Left kidney (tissue), 1 donor: ENCODE measurements at regions not wholly inside any gene's neighbourhood (a gene's known extent, or its start where the extent isn't known, plus 50 kb on each side); places are given as distances from the start of the nearest gene placed in this dataset.
"Not testable (repeated sequence)": the region's sequence is repeated elsewhere in the genome, so short reads cannot be mapped to it uniquely, and the experiment has no call there.

ENCODE experiments used
- DNase-seq: peaks from one replicate; pipeline ENCODE4 v3.0.0-alpha.2; 2013

DNA sequence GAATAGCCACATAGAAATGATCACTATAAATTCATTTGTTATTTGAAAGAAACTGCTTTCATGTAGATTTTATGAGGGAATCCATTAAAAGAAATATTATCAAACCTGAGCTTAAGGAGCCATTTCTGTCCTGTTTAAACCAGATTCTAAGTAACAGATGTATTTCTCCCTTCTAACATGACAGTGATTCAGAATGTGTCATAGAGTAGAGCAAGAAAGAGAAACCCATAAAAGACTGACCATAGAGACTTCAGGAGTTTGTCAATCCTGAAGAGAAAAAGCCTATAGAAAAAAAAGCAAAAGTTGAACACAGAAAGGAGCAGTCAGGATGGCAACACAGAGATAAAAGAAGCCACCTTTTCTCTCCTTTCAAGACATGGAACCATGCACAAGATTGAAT lies 390.6 kb downstream of the PRIM2 start:
- not testable (repeated sequence) for DNase-seq

DNA sequence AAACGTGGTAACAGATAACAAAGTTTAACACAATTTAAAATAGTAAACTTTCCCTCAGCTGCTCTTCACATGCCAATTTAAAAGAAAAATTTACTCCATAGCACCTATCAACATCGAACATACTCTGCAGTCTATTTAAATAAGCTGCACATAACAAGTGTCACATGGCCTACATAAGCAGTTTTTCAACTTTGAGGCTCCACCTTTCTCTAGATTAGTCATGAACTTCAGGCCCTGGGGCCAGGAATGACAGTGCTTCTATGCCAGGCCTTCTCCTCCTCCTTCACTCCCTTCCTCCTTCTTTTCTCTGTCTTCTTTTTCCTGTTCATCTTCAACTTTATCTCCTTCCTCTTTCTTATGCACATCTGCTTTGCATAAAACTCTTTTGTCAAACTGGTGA lies 405.1 kb downstream of the PRIM2 start:
- DNase-seq: not testable (repeated sequence)

DNA sequence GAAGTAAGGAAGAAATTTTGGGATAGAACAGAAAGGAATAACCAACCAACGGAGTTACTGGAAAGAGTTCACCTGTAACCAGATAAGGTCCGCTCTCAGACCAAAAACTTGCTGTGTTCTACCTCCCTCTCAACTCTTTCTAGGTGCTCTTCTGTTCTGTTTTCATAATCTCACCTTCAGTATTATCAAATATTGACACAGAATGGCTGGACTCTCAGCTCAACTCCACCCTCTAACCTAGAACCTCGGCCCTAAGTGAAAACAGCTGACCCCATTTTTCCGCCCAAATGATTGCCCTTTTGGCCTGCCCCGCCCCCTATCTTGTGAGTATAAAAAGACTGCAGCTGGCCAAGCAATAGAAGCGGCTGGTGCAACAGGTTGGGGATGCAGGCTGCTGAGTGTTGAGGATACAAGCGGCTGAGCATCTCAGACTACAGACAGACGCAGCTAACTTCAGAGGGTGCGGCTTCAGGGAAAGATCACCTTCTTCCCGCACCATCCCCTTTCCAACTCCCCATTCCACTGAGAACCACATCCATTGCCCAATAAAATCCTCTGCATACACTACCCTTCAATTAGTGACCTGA lies 406.5 kb downstream of the PRIM2 start:
- DNase-seq: not testable (repeated sequence)

DNA sequence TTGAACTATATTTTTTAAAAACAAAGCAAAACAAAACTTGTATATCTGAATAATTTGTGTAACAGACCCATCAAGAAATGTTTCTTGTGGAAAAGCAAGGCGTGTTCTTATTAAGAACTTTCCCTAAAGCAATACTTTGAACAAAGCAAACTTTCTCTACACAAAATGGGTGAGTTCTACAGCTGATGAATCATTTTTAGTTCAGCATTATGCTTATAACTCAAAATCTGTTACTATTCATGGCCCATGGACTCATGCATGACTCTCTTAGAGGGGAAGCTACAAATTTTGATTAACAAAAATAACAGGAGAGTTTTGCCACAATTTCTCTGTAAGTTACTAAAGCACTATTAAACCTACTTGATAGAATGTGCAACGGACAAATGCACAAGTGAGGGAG lies 412.0 kb downstream of the PRIM2 start:
- not testable (repeated sequence) for DNase-seq

DNA sequence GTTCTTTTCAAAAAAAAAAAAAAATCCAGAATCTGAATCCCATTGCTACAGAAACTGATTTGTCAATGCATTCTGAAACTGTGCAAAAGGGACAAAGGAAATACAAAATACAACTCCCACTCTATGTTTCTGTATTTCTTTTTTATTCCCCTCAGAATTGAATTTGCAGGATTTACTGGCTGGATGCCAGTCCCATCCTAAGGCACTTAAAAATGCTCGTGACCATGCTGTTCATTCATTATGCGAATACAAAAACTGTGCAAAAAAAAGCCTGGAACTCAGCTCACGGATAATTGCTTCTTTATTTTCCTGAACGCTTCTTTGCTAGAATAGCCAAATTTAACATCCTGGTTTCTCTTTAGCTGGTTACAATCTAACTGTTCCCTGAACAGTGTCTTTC lies 413.3 kb downstream of the PRIM2 start:
- not testable (repeated sequence) for DNase-seq

DNA sequence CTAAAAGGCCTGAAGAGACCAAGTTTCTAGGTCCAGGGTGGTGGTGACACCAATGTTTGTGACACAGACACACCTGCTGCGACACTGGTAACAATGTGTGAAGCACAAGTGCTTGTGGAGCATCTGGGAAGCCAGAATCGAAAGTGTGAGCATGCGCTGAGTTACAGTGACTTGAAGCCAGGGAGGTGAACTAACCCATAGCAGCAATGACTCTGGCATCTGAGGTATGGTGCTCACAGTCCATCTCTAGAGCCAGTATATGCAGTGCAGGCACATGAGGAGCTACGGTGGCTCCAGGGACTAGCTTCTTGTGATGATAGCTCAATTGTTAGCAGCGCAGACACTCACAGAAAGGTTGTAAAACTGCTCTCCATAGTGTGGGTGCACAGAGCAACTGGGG lies 430.3 kb downstream of the PRIM2 start:
- not testable (repeated sequence) for DNase-seq

DNA sequence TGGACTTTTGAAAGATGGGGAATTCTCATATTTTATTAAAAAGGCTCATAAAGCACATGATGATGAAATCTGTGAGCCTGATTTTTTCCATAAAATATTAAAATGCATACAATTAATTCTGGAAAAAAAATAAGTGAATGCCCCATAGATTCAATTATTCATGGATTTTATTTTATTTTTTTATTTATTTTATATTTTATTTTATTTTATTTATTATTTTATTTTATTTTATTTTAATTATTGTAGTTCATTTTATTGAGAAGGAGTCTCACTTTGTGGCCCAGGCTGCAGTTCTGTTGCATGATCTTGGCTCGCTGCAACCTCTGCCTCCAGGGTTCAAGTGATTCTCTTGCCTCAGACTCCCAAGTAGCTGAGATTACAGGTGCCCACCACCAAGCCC lies 442.4 kb downstream of the PRIM2 start:
- not testable (repeated sequence) for DNase-seq

DNA sequence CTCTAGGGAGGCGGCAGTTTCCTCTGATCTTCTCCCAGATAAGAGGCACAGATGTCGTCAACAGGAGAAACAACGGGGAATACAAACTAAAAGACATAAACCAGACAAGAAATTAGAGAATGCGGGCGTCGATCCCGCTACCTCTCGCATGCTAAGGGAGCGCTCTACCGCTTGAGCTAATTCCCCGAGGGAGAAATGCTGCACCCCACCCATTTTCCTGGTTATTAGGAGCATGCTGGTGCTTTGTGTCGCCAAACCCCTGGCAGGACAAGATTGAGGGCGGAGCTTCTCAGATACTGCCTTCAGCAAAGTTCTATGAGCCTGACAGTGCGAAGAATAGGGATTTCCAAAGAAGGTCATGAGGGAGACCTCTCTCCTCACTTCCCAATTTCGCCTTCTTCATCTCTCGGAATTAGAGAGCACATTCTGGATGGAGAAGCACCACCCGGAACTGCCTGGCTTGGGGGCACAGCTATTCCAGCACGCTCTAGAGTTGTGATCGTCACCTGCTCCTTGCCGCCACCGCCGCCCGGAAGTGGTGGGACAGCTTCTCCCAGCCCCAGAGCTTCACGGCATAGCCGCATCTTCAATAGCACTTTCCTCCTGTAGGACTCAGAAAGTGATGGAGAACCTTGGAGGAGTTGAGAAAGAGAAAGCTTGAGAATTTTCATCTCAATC lies 475.4 kb downstream of the PRIM2 start:
- not testable (repeated sequence) for DNase-seq

DNA sequence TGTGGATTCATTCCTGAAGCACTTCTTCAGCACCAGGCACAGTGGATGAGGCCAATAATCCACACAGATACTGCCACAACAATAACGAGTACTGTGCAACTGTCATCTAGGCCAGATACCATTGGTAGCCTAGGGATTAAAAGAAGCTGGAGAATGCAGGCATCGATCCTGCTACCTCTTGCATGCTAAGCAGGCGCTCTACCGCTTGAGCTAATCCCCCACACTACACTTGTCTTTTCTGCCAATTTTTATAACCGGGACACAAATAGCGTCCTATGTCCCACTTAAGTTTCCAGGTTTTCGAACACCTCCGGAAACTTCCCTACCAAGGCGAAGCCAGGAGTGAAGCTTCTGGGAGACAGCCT lies 475.9 kb downstream of the PRIM2 start:
- not testable (repeated sequence) for DNase-seq

DNA sequence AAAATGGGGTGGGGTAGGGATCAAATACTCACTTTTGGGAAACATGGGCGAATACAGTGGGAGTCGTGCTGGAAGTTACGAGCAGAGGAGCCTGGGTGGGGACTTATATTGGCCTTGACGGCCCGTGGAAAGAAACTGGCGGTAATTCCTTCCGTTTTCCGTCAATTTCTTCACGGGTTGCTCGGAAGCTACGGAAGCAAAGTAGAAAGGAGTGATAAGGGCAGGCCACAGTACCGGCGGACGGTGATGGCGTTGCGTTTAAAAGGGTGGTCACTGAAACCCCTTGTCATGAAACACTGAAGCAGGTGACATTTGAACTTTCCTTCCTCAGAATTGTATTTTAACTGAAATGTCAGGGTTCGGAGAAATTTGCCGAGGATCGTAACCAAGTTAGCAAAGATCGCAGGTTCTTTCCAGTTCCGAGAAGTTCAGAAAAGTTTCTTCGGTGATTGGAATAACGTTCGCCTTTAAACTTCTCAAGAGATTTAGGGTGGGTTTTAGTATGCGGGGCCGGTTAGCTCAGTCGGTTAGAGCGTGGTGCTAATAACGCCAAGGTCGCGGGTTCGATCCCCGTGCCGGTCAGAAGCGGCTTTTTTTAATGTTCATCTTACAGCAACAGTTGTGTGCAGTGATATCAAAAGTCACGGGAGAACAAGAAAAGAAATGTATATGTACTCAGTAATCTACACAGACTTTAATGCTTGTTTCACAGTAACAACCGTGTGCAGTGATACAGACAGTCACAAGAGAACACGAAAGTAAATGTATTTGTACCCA lies 482.5 kb downstream of the PRIM2 start:
- not testable (repeated sequence) for DNase-seq

DNA sequence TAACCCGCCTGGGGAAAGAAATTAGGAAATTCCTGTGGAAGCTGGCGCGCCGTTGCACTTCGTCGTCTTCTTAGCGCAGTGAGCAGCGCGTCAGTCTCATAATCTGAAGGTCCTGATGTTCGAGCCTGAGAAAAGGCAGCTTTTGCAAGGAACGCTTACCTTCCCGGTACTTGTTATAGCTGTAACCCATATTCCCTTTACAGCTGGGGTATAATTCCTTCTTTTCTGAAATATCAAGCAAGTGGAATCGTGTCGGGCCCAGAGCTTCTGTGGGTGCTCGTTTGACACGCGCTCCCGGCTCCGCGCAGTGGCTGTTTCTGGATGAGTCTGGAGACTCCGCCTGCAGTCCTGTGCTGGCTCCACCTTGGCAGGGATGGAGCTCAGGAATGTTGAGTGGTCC lies 491.2 kb downstream of the PRIM2 start:
- not testable (repeated sequence) for DNase-seq

DNA sequence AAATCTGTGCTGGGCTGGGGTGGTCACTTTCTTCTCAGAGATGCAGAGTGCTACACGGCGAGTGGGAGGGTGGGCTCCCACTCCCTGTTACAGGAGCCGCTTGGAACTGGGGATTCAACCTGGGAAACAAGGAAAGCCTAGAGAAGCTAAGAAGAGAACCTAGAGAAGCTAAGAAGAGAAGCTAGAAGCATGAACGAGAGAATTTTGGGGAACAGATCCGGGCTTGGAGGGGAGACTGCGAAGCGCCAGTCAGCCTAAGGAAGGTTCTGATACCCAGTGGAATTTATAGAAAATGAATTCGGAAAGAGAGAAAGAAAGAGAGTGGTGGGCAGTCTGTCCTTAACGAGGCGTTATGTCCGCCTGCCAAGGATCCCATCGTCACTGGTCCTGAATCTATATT lies 492.0 kb downstream of the PRIM2 start:
- DNase-seq: not testable (repeated sequence)

DNA sequence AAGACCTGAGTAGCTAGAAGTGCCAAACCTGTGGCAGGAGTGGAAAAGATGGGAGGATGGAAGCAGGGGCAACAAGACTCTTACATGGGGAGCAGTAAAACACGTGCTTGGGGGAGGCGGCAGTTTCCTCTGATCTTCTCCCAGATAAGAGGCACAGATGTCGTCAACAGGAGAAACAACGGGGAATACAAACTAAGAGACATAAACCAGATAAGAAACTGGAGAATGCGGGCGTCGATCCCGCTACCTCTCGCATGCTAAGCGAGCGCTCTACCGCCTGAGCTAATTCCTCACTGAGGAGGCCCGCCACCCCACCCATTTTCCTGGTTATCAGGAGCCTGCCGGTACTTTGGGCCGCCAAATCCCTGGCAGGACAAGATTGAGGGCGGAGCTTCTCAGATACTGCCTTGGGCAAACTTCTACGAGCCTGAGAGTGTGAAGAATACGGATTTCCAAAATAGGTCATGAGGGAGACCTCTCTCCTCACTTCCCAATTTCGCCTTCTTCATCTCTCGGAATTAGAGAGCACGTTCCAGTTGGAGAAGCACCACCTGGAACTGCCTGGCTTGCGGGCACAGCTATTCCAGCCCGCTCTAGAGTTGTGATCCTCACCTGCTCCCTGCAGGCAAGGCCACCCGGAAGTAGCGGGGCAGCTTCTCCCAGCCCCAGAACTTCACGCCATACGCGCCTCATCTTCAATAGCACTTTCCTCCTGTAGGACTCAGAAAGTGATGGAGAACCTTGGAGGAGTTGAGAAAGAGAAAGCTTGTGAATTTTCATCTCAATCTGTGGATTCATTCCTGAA lies 496.0 kb downstream of the PRIM2 start:
- not testable (repeated sequence) for DNase-seq

DNA sequence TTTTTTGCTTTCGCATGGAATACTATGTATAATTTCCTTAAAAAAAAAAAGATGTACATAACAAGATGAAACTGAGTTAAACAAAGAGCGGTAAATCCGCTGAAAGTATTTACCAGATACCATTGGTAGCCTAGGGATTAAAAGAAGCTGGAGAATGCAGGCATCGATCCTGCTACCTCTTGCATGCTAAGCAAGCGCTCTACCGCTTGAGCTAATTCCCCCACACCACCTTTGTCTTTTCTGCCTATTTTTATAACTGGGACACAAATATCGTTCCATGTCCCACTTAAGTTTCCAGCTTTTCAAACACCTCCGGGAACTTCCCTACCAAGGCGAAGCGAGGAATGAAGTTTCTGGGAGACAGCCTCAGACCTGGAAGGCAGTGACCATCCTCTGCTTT lies 498.4 kb downstream of the PRIM2 start:
- DNase-seq: not testable (repeated sequence)

DNA sequence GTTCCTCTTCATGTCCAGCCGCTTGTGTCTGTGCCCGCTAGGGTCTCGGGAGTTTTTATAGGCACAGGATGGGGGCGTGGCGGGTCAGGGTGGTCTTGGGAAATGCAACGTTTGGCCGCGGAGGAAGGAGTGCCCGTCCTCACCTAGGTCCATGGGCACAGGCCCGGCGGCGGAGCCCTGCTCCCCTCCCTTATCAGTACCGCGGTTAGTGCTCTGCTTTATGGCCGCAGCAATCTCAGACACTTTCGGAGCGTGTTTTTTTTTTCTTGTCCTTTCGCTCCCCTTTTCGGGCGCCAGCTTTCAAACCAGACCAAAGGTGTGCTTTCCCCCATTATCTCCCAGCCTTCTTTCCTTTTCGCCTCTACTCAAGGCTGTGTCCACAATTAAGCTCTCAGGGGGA lies 503.9 kb downstream of the PRIM2 start:
- not testable (repeated sequence) for DNase-seq

DNA sequence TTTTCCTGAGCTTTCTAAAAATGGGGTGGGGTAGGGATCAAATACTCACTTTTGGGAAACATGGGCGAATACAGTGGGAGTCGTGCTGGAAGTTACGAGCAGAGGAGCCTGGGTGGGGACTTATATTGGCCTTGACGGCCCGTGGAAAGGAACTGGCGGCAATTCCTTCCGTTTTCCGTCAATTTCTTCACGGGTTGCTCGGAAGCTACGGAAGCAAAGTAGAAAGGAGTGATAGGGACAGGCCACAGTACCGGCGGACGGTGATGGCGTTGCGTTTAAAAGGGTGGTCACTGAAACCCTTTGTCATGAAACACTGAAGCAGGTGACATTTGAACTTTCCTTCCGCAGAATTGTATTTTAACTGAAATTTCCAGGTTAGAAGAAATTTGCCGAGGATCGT lies 505.0 kb downstream of the PRIM2 start:
- DNase-seq: not testable (repeated sequence)

DNA sequence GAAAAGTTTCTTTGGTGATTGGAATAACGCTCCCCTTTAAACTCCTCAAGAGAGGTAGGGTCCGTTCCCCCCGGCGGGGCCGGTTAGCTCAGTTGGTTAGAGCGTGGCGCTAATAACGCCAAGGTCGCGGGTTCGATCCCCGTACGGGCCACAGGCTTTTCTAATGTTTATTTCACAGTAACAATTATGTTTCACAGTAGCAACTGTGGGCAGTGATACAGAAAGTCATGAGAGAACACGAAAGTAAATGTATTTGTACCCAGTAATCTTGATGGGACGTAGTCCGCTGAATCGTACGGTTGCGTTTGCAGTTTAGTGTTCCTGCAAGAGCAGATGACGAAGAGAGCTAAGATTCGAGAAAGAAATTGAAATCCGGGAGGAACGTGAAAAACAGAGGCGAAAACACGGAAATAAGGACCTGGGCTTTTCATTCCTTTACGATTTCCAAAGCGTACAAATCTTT lies 505.5 kb downstream of the PRIM2 start:
- DNase-seq: no peak

DNA sequence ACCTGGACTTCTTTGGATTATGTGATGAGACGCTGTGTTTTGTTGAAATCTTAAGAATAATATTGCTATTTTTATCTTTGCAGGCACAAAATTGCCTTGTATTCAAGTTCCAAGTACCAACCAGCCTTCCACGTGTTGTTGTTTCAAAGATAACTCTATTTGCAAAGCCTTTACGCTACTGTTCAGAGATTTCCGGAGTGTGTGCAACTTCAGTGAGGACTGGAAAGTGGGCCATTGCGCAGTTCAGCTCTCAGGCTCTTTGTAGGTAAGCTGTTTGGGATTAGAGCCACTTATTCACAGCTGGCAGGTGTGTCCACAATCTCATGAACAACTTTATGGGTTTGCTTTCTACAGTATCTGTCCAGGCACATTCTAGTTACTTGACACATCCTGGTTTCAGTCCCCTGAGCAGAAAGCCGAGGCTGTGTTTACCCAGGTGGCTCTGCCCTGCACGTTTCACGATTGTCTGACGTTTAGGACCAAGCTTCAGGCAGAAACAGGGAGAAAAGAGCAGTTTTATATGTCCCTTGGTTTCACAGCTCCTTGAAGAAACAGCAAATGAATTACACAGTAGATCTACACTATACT lies 520.3 kb downstream of the PRIM2 start:
- DNase-seq: not testable (repeated sequence)

DNA sequence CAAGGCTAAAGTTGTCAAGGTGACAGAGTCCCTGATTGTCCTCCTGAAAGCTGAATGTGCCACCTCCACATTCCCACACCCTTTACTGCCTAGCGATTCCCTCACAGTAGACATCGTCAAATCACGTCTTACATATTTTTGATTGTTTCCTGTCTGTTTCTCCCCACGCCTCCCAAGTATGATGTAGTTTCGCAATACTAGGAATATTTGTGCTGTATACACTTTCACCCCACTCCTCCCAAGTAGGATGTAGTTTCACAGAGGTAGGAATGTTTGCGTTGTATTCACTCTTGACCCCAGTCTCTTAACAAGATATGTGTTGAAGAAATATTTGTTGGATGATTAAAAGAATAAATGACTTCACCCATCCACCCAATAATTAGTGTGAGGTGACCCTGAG lies 524.1 kb downstream of the PRIM2 start:
- not testable (repeated sequence) for DNase-seq

DNA sequence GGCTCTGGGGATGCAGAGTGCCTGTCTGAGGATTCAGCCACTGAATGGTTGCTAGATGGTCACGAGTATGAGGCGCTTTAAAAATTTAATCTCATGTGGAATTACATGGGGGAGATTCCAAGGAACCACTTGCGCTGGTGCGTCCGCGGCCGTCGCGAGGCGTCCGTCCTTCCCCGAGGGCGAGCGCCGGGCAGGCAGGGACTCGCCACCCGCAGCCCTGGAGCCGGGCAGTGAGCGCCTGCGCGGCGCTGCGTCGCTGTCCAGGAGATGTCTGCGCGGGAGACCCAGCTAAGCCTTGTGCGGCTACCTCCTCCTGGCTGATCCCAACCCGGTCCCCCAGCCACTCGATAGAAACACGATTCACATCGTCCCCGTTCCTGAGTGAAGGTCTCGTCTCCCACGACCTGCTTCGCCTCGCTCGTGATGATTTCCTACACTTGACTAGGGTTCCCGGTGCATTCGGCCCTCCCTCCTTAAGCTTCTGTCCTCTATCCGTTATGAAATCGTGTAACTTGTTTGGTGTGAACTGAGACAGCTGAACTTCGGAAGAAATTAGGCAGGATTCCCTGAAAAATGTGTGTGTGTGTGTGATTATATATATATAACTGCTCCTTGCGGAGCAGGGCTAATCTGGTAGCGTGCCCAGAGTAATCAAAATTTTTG lies 536.4 kb downstream of the PRIM2 start:
- DNase-seq: peak; percentile 7
